GM19463 (cell line): ENCODE measurements at regions not wholly inside any gene's neighbourhood (a gene's known extent, or its start where the extent isn't known, plus 50 kb on each side); places are given as distances from the start of the nearest gene placed in this dataset.

Experiments
- ATAC-seq: cut with Tn5 transposase; IDR thresholded peaks from one replicate; pipeline ENCODE4 v1.9.1; 2021; ENCODE audit warnings: mild to moderate bottlenecking, moderate library complexity; ENCODE audit not compliant: unreplicated experiment

DNA sequence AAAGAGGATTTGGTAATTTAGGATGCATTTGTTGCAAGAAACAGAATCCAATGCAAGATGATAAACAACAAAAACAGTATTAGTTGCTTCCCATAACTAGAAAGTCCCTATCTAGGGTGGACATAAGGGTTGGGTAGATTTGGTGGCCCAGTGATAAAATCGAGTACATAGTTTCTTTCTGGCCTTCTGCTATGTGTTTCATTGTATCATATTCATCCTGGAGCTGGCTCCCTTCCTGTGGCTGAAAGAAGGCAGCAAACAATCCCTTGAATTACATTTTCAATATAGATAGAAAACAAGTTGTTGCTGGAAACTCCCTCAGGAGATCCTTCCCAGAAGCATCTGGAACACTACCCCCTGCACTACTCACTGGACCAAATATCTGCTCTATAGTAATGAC is 135.1 kb downstream of the ID4 start:
- ATAC-seq: no peak

DNA sequence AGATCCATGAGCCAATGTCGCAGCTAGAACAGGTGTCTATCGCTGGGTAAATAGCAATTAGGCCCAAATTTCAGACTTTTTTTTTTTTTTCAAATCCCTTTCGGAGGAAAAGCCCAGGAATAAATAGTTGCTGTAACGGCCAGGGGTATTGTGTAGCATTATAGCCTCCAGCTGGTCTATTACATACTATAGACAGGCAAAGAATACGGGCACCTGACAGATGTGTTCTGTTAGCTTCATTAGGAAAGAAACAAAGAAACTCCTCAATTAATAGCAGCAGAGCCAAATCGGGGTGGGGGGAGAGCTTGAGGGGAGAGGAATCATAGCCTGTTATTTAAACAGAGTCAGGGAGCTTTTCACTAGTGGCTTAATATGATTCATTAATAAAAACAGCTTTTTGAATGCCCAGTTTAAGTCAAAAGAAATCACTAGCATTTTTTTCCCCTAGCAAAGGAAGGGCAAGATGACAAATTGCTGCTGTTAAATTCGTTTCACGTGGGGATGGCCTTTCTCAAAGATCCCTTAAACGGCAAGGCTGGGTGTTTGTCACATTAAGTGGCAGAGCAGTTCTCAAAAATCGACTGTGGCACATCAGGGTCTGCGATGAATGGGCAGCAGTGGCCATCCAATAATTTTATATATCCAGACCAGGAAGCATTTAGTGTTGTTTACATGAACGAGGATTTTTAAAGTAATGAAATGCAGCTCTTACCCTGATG is 139.4 kb downstream of the ID4 start:
- ATAC-seq: no peak

DNA sequence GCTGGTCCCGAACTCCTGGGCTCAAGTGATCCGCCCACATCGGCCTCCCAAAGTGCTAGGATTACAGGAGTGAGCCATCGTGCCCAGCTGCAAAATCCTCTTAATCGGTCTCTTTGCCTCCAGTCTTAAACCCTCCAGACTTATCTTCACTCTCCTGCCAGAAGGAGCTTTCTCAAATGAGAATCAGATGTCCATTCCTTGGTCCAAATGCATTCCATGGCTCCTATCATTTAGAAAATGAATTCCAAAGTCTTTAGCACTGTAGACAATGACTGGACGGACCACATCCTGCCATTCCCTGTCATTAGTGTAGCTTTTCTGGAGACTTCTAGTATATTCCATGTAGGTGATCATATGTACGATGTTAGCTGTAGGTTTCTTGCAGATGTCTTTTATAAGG is 141.9 kb downstream of the ID4 start:
- ATAC-seq: no peak

DNA sequence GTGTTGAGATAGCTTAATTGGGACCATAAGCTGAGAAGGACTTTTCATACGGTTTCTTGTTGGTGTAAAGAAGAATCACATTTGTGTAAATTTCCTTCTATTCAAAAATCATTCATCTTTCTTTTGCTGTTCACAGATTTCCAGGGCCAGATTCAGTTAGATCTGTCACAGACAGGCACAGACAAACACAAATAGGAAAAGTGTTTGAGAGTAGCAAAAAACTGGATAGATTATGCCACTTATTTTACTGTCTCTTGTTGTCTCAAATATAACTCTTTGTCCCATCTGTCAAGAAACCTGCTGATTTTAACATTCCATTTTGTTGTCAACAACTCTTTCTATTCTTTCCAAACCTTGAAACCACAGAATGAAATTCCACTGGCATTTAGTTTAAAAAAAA is 142.8 kb downstream of the ID4 start:
- no peak for ATAC-seq

DNA sequence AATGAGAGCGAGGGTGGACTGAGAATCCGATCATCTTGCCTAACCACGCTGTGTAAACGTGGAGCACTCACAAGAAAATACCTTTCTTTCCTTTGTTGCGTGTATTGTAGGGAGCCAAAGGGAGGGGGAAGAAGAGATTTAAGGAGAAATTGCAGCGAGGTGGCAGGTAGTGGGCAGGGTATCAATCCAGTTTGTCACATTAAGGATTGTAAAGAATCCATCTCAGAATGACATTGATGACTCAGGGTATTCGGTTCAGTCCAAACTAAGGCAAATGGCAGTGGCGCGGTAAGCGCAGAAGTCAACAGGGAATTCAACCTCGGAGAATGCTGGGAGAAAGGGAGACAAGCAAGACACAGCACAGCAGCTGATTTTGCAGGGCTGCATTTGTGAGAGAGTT is 146.2 kb downstream of the ID4 start:
- ATAC-seq: no peak

DNA sequence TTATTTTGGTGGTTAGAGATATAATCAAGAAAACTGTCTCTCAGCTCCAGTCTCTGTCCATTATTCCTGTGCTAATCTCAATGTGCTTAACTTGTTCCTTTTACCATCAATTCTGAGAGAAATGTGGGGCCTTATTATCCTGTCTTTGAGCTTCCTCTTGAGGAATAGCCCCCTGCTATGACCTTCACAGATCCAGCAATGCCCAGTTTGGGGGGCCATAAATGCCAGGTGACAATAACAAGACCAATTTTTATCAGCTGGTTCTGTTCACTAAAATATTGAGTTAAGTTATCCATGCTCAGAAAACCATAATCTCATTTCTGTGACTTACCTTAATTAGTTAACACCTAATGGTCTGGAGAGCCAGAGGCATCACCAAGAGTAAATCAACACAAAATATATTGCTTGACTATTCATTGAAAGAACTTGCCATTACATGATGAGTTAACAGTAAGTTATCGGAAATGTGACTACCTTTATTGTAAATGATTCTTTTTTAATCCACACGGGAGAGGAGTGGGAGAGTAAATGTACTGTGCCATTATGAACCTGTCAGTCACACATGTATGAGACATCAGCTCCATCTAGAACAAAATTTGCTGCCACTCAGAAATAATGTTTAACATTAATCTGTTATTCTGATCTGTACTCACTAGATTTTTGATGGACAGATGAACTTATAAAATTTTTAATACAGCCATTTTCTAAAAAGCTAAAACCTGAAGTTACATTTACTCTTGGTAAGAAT is 149.7 kb downstream of the ID4 start:
- no peak for ATAC-seq

DNA sequence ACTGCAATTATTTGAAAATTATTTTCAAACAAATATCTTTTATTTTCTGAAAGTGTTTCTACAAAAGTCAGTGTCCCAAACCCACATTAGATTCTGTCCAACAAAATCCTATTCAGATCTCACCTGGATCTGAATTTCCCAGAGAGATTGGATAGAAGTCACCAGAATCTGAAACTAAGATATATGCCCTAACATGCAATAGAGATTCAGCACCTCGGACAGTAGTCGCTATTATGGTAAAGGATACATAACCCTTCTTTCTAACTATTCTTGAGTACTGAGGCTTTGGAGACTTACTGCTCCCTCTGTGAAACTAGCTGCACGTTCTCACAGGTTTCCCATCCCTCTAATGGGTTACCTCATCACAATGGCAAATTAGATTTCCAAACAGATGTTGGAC is 151.4 kb downstream of the ID4 start:
- no peak for ATAC-seq

DNA sequence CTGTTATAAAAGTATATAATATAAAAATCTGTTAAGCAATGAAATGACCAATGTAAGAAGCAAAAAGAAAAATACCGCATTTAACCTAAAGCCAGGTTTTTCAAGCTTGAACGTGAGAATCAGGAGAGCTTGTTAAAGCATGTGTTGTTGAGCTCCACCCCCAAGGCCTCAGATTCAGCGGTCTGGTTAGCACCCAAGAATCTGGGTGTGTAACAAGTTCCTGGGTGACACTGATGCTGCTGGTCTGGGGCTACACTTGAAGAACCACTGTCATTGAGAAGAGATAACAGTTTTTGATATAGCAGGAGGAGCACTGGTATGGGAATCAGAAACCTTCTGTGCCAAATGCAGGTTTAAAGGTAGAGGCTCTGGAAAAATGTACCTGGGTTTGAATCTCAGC is 154.0 kb downstream of the ID4 start:
- no peak for ATAC-seq

DNA sequence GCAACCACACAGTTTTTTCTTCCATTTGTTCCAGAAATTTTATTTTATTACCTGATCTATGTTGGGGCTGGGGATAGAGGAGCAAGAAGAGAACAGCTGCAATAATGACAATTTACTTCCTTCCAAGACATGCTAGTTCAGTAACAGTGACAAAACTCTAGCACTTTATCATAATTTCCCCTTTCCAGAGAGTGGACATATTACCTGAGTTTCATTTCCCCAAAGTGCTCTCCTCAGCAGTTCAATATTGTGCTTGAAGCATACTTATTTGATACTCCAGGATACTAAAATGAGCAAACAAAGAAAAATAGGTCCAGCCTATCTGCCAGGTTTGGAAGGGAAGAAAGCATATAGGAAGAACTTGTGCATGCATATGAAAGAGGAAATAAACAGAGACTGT is 157.7 kb downstream of the ID4 start:
- no peak for ATAC-seq

DNA sequence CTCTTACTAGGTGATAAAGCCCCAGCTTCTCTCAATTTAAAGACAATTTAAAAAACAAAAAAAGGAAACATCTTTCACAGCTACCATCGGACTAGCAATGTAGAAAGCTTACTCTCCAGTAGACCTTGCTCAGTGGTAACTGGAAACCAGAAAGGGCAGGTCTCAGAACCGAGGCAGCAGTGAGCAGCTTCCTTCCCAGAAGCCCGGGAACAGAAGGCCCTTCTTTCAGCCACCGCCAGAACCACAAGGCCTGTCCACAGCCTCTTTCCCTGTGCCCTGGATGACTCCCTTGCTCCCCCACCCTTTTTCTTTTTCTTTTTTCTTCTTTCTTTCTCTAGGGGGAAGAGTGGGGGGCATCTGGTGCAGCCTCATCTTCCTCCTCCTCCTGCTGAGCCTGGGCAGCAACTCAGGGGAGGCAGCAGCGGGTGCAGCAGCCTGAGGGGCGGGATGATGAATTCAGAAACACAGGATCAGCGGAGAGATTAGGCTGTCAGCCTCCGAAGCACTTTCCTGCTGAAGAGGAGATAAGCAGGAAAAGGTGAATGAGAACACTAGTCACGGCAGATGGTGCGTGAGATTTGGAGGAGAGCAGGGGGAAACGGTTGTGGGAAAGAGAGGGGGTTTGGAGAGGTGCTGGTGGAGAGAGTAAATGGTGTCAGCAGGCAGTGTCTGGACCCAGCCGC is 158.5 kb downstream of the ID4 start:
- ATAC-seq: no peak

DNA sequence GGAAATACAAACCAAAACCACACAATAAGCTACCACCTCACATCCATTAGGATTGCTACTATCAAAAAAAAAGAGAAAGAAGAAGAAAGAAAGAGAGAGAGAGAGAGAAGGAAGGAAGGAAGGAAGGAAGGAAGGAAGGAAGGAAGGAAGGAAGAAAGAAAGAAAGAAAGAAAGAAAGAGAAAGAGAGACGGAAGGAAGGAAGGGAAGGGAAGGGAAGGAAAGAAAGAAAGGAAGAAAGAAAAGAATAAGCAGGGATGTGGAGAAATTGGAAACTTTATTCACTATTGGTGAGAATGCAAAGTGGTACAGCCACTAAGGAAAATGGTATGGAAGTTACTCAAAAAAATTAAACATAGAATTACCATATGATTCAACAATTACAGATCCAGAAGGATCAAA is 159.9 kb downstream of the ID4 start:
- no peak for ATAC-seq

DNA sequence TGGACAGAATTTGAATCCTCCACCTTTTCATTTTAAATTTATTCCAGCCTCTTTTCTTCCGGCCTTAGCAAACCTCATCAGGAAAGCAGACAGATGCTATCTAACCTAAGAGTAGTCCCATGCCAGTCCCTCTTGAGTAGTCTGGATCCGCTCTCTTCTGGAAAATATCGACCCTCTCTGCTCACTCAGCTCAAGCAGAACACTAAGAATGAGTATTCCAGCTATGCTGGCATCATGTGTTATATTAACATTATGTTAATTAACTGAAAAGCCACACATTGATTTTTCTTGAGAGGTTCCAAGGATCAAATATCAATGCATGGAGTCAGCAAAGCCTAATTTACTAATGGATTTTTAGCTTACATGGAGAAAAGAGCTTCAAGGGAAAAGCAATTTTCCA is 161.4 kb downstream of the ID4 start:
- ATAC-seq: no peak

DNA sequence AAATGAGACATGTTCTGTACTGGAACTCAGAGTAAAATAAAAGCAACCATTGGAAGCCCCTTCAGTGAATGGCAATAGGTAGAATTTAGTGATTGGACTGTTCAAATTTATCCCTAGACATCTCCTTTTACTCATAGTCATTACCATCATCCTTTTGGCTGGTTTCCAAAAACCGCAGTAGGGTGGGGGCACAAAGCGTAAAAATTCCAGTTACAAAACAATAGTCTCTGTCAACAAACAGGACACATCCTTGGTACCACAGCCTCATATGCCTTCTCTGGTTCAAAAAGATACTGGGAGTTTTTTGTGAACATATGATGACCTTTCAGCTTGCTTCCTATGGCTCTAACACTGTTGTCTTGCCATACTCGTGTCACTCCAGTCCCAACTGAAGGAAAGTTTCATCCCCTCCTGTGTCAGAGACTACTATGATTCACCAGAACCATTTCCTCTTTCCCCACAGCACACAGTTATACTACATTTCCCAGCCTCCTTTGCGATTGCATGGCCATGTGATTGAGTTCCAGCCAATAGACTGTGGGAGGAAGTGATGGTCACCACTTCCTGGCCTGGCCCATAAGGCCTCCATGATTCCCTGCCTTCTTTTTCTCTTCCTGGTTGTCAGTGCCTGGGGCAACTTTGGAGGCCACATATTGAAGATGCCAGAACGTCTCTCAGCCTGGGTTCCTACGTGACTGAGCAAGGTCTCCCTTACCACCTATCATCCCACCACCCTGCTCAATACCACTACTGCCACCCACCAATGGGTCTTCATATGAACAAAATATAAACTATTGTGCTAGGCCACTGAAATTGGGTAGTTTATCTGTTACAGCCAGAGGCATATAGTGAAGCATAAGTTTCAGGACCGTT is 162.4 kb downstream of the ID4 start:
- peak; percentile 85 for ATAC-seq

DNA sequence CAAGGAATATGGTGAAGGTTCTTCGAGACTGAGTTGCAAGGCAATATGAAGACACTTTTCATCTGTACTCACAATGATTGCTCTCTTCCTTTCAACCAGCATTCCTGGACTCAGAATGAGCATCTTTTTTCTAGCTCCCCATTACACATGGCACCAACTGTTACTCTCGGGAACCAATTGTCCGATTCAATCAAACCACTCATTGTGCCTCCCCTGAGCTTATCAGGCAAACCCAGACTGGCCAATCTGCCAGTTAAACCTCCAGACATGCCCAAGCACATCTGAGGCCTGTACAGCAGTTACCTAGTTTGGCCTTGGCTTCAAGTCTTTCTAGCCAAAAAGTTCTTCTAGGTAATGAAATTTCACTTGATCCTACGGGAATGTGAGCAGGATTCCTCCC is 164.1 kb downstream of the ID4 start:
- no peak for ATAC-seq

DNA sequence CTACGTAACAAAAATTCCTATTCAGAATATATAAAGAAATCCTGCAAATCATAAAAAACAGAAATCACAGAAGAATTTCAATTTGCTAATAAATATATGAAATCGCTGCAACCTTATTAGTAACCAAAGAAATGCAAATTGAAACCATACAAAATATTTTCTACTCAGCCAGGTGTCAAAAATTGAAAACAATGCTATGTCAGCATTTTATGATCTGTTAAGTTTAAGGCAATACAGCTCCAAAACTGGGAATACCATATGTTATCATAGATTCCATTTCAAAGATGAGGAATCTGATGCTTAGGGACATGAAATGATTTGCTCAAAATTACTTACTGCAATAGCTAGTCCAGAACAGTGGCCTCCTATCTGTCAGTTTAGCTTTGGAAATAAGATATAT is 168.9 kb downstream of the ID4 start:
- no peak for ATAC-seq

DNA sequence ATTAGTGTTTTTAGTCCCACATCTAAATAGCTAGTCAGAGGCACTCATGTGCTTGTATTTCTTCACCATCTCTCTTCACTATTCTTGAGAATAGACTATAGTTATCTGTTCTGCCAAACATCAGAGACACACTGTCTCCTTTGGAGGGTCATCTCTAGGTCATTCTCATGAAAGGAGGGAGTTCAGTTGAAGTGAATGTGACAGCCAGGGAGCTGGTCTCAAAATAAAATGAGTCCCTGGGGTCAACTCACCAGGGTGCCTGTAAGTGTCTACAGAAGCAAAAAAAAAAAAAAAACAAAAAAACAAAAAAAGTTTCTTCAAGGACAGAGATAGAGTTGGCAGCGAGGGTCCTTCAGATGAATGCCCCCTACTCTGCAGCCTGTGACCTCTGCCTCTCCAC is 171.0 kb downstream of the ID4 start:
- no peak for ATAC-seq

DNA sequence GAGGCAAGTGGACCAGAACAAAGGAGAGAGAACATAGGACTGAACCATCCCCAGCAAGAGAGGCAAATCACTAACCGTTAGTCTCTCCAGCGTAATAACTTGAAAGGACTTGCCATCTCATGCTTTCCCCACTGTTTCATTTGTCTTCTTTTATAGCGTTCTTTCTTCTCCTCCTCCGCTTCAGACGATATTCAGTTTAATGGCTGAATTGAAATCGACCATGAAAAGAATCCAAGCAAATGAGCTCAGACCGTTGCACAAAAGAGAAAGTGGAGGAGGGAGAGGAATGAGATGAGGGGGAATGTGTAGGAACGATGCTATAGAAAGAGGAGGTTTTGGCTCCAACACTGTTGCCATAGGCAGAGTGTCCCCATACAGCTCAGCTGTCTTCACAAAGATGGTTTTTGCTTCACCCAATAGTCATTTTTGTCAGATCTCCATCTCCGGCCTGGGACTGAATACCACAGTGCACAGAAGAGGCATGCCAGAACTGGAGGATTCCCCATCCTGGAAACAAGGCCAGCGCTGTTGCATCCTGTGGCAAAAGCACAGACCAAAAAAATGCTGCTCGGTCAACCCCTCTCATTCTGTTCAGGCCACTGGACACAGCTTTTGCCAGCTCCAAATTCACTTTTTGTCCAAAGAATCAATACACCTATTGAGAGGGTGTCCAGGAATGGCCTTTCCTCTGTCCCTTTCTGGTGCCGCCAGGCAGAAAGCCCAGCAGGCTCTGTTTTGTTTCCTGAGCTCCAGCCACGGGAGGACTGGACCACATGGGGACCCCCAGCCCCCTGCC is 176.1 kb downstream of the ID4 start:
- no peak for ATAC-seq

DNA sequence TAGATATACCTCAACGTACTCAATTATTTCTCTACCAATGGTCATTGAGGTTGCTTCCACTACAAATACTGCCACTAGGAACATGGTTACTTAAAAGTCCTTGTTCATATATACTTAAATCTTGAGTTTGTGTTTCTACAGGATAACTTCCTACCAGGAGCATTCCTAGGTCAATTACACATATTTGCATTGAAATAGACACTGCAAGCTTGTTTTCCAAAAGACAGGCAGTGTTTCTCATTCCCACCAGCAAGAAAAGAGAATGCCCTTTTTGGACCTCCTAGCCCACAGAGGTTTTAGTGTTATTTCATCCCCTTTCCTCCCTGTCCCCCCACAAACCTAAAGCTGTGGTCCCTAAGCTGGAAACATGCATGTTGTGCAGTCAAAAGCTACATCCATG is 177.3 kb downstream of the ID4 start:
- no peak for ATAC-seq

DNA sequence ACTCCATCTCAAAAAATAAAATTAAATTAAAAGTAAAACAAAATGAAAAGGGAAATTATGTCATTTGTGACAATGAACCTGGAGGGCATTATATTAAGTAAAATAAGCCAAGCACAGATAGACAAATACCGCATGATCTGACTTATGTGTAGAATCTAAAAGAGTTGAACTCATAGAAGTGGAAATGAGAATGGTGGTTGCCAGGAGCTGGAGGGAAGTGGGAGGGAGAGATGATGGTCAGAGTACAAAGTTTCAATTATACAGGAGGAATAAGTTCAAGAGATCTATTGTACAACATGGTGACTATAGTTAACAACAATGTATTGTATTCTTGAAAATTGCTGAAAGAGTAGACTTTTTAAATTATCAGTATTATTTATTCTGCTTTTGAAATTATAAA is 183.4 kb downstream of the ID4 start:
- ATAC-seq: no peak

DNA sequence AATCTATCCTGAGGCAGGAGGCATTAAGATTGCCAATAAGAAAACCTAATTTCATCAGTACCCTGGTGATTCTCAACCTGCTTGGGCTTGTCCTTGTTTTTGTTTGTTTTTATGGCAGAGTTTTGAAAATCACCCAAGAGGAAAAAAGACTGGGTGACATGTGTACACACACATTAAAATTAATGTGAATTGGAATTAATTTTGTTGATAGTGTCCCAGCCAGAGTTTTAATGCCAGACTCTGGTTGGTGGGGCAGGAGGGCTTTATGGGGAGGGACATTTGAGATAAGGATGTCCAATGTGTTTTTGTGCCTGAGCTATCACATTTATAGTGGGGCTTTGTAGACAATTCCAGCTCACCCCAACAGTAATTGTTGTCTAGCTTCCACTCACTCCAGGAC is 184.6 kb downstream of the ID4 start:
- ATAC-seq: no peak
